ENCODE measurements at regions not wholly inside any gene's neighbourhood (a gene's known extent, or its start where the extent isn't known, plus 50 kb on each side); places are given as distances from the start of the nearest gene placed in this dataset.

DNA sequence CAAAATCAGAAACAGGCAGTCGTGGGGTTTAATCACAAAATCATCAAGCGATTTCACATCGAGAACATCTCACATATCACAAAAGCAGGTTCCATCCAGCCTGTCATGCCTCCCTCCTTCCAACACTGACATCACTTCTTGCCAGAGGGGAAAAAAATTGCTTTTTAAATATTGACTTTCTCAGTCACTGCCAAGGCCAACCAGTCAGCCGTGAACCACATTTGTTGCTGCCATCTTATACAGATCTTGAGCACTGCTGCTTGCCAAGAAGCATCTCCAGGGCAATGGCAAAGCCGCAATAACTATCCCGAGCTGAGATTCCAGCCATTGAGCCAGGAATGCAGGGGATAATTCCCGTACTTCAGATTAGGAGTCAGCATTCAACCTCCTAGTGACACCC is 174.6 kb downstream of the ANXA2 start (continued):
- no peak for TF ChIP-seq REST (IDR thresholded peaks at IDR 0.05; ENCODE audit: low read depth)
- no peak for TF ChIP-seq SP1 (IDR thresholded peaks at IDR 0.05; ENCODE audit: low read depth)
- TF ChIP-seq POLR2AphosphoS5 (IDR thresholded peaks at IDR 0.05; ENCODE audit: low read depth, low read length) = no peak
- no peak for TF ChIP-seq EGR1 (IDR thresholded peaks at IDR 0.05; ENCODE audit: low read depth)
- TF ChIP-seq EZH2 (IDR thresholded peaks at IDR 0.05) = no peak
- no peak for TF ChIP-seq JUND (IDR thresholded peaks at IDR 0.05)

- Histone ChIP-seq H3K9me3 (ENCODE audit: control insufficient read depth in 1 of 2, insufficient read depth in 1 of 2, low read depth in 1 of 2, low read length in 2 of 2) (no peaks in the 10 kb centered on the region), H3K4me1 (ENCODE audit: control insufficient read depth in 1 of 2, insufficient read depth in 2 of 2, low read length in 2 of 2) (no peaks in the 10 kb centered on the region), H3K27ac (ENCODE audit: low read depth, low read length) (no peak overlapping the region), H3K79me2 (ENCODE audit: insufficient read depth, low read length) (no peaks in the 10 kb centered on the region), H3K4me2 (ENCODE audit: low read length) (no peak overlapping the region), H3K36me3 (ENCODE audit: control insufficient read depth in 1 of 2, insufficient read depth in 2 of 2, low read length in 2 of 2) (no peaks in the 10 kb centered on the region), H2AFZ (ENCODE audit: low read depth, low read length, poor library complexity, severe bottlenecking) (no peak overlapping the region), H3K4me3 (replicated peaks in 1 of 2; ENCODE audit: low read depth in 1 of 2, low read length in 2 of 2) (no peak overlapping the region), H4K20me1 (ENCODE audit: insufficient read depth) (no peaks in the 10 kb centered on the region), H3K9me2 (ENCODE audit: insufficient read depth) (no peaks in the 10 kb centered on the region), H3K27me3 (ENCODE audit: insufficient read depth, low read length) (peaks cover 94% of the 10 kb centered on the region), H3K9ac (ENCODE audit: low read length) (no peak overlapping the region)
- DNase-seq (ENCODE audit: low read depth, low spot score) (no peak), ATAC-seq (no peak)
- ChIA-PET RAD21 (ENCODE audit: low non-redundant PET in 1 of 2, low total read pairs in 2 of 2, uncharacterized antibody in 2 of 2, unreplicated experiment in 2 of 2) (no interaction called here), POLR2A (no interaction called here), CTCF (no interaction called here)
- no TSS peak for BruUV-seq (replicated peaks)
- intact Hi-C loops (cut with micrococcal nuclease) = no loop called here
- TF ChIP-seq ZBTB33 (IDR thresholded peaks at IDR 0.05; ENCODE audit: extremely low read depth, insufficient replicate concordance, low read length) = no peak
- no peak for TF ChIP-seq REST (IDR thresholded peaks at IDR 0.05; ENCODE audit: low read depth)
- no peak for TF ChIP-seq FOSL1 (IDR thresholded peaks at IDR 0.05; ENCODE audit: low read depth)
- TF ChIP-seq CBX3 (IDR thresholded peaks at IDR 0.05; ENCODE audit: low read depth) = no peak
- TF ChIP-seq, protein P1, sequence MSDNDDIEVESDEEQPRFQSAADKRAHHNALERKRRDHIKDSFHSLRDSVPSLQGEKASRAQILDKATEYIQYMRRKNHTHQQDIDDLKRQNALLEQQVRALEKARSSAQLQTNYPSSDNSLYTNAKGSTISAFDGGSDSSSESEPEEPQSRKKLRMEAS (IDR thresholded peaks at IDR 0.05) = no peak
- TF ChIP-seq, protein P2, sequence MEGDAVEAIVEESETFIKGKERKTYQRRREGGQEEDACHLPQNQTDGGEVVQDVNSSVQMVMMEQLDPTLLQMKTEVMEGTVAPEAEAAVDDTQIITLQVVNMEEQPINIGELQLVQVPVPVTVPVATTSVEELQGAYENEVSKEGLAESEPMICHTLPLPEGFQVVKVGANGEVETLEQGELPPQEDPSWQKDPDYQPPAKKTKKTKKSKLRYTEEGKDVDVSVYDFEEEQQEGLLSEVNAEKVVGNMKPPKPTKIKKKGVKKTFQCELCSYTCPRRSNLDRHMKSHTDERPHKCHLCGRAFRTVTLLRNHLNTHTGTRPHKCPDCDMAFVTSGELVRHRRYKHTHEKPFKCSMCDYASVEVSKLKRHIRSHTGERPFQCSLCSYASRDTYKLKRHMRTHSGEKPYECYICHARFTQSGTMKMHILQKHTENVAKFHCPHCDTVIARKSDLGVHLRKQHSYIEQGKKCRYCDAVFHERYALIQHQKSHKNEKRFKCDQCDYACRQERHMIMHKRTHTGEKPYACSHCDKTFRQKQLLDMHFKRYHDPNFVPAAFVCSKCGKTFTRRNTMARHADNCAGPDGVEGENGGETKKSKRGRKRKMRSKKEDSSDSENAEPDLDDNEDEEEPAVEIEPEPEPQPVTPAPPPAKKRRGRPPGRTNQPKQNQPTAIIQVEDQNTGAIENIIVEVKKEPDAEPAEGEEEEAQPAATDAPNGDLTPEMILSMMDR (IDR thresholded peaks at IDR 0.05 in 2 of 3, conservative IDR thresholded peaks at IDR 0.05 in 1 of 3; ENCODE audit: borderline replicate concordance in 1 of 3, insufficient read depth in 1 of 3, low read depth in 2 of 3, low read length in 2 of 3) = no peak
- TF ChIP-seq EZH2 (IDR thresholded peaks at IDR 0.05) = no peak
- no peak for TF ChIP-seq ZFX (IDR thresholded peaks at IDR 0.05)
- no peak for TF ChIP-seq RAD21 (IDR thresholded peaks at IDR 0.05; ENCODE audit: low read depth)
- no peak for TF ChIP-seq ELF1 (IDR thresholded peaks at IDR 0.05; ENCODE audit: borderline replicate concordance, low read depth)
- TF ChIP-seq SP1 (IDR thresholded peaks at IDR 0.05; ENCODE audit: low read depth) = no peak
- no peak for TF ChIP-seq CEBPB (IDR thresholded peaks at IDR 0.05; ENCODE audit: low read depth)
These were observed 170.9 kb downstream of the ANXA2 start for GRCh38 chr15:60226924-60227323.

All from HCT116 (cell line).